Chondrocyte (in vitro differentiated cells): ENCODE measurements at regions not wholly inside any gene's neighbourhood (a gene's known extent, or its start where the extent isn't known, plus 50 kb on each side); places are given as distances from the start of the nearest gene placed in this dataset.

Experiments
- DNase-seq: peaks from one replicate; pipeline ENCODE4 v3.0.0; 2021; ENCODE audit warnings: mixed read lengths, low spot score
- H3K27ac Mint-ChIP-seq: one replicate; pipeline ENCODE4 v1.8.0; 2021; ENCODE audit warnings: mild to moderate bottlenecking, moderate library complexity, mixed read lengths; ENCODE audit not compliant: unreplicated experiment
- H3K27me3 Mint-ChIP-seq: 2 replicates; pipeline ENCODE4 v1.8.0; 2021; ENCODE audit warnings: low read depth, mixed read lengths
- H3K36me3 Mint-ChIP-seq: 2 replicates; pipeline ENCODE4 v1.8.0; 2021; ENCODE audit warnings: low read depth, mixed read lengths
- H3K4me1 Mint-ChIP-seq: 2 replicates; pipeline ENCODE4 v1.8.0; 2021; ENCODE audit warnings: low read depth, mild to moderate bottlenecking, mixed read lengths
- H3K4me3 Mint-ChIP-seq: one replicate; pipeline ENCODE4 v1.8.0; 2021; ENCODE audit warnings: mild to moderate bottlenecking, moderate library complexity, mixed read lengths; ENCODE audit not compliant: unreplicated experiment
- H3K9me3 Mint-ChIP-seq: 2 replicates; pipeline ENCODE4 v1.8.0; 2021; ENCODE audit warnings: low read depth, mixed read lengths
- CTCF ChIP-seq: fragments of 200-600 bp; sonication (generic); IDR thresholded peaks from 2 replicates; pipeline ENCODE4 v1.5.0; 2021; ENCODE audit warnings: antibody characterized with exemption, mild to moderate bottlenecking, moderate library complexity

GRCh38 chr10:130767116-130767730 lies 544.3 kb downstream of the TCERG1L start:
- no peak overlapping the region for H3K4me3 Mint-ChIP-seq
- peaks cover 36% of the 10 kb centered on the region for H3K9me3 Mint-ChIP-seq
- H3K36me3 Mint-ChIP-seq: peaks cover 2% of the 10 kb centered on the region
- no peak for TF ChIP-seq CTCF
- H3K4me1 Mint-ChIP-seq: no peaks in the 10 kb centered on the region
- DNase-seq: no peak
- H3K27me3 Mint-ChIP-seq: no peaks in the 10 kb centered on the region
- no peak overlapping the region for H3K27ac Mint-ChIP-seq

DNA sequence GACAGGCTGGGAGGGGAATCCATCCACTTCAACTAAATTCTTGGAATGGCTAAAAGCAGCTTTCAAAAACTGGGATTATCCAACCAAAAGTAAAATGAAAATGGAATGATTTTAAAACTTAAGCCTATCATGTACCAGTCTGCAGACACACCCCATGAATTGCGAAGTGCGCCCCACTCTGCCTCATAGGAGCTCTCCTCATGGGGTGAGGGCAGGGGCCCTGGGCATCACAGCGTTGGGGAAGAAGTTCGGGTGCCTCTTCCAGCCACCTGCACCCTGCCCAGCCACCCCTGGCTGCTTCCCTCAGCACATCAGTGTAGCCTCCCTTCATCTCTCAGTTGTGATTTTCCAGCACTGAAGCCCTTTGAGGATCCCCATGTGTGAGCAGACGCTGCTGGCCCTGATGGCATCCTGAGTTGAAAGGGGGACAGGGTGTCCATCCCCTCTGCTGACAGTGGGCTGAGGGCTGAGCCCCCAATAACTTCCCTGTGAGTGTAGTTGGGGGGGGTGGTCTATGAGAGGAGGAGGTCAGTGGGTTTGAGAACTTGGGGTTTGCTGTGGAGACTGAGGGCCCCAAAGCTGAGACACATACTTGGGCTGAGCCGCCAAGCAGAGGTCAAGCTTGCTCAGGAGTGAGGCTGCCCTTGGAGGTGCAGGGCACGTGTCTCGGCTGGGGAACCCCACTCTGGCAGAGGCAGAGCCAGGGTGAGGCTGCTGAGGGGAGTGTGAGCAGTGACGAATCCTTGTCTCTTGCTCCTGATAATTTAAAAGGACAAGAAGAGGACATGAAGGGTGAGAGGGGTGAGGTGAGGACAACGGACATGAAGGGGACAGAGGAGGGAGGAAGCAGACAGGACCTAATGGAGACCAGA lies 542.1 kb downstream of the TCERG1L start:
- H3K4me1 Mint-ChIP-seq: no peaks in the 10 kb centered on the region
- peaks cover 30% of the 10 kb centered on the region for H3K9me3 Mint-ChIP-seq
- no peaks in the 10 kb centered on the region for H3K27me3 Mint-ChIP-seq
- H3K4me3 Mint-ChIP-seq: no peak overlapping the region
- no peak for DNase-seq
- H3K36me3 Mint-ChIP-seq: peaks cover 2% of the 10 kb centered on the region
- TF ChIP-seq CTCF: no peak
- H3K27ac Mint-ChIP-seq: no peak overlapping the region

GRCh38 chr10:130770018-130770630 lies 541.4 kb downstream of the TCERG1L start:
- peaks cover 29% of the 10 kb centered on the region for H3K9me3 Mint-ChIP-seq
- H3K36me3 Mint-ChIP-seq: peaks cover 2% of the 10 kb centered on the region
- no peaks in the 10 kb centered on the region for H3K4me1 Mint-ChIP-seq
- TF ChIP-seq CTCF: no peak
- no peak overlapping the region for H3K4me3 Mint-ChIP-seq
- H3K27me3 Mint-ChIP-seq: no peaks in the 10 kb centered on the region
- no peak for DNase-seq
- no peak overlapping the region for H3K27ac Mint-ChIP-seq

DNA sequence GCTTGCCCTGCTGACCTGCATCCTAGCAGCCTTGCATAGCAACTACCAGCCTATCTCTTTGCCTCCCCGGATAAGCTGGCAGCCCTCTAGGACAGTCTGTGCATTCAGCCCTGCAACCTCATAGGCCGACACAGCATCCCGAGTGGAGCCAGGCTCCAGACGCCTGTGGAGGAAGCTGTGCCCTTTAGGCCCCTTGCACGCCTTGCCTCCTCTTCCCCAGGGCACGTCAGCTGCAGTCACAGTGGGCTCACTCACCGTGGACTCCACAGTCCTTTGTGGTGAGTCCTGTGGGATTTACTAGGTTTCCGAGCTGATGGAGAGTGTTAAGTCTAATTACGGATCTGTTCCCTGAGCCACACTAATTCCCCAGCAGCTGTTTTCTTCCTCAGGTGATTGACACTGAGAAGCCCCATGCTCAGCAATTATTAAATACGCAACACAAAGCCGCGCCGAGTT lies 540.0 kb downstream of the TCERG1L start:
- DNase-seq: no peak
- Mint-ChIP-seq H3K9me3 (peaks cover 27% of the 10 kb centered on the region), H3K27me3 (no peaks in the 10 kb centered on the region)

More for the DNA sequence above, 540.0 kb downstream of the TCERG1L start:
- Mint-ChIP-seq H3K36me3 (no peaks in the 10 kb centered on the region), H3K4me1 (no peaks in the 10 kb centered on the region), H3K4me3 (no peak overlapping the region), H3K27ac (no peak overlapping the region)
- TF ChIP-seq CTCF: no peak
